ENCODE measurements at regions not wholly inside any gene's neighbourhood (a gene's known extent, or its start where the extent isn't known, plus 50 kb on each side); places are given as distances from the start of the nearest gene placed in this dataset.

GRCh38 chr19:24000656-24001055 lies 86.0 kb downstream of the ZNF726 start:
- peaks cover 10% of the 10 kb centered on the region for H3K27me3 Mint-ChIP-seq (ENCODE audit: insufficient read depth, low read depth, poor library complexity)
- ATAC-seq = no peak
- no peak for DNase-seq (ENCODE audit: low spot score)
- Histone ChIP-seq H3K4me1 (ENCODE audit: insufficient read depth) (no peaks in the 10 kb centered on the region), H3K4me3 (no peak overlapping the region), H3K9me2 (ENCODE audit: insufficient read depth) (no peaks in the 10 kb centered on the region), H3K4me2 (no peak overlapping the region), H3K27ac (ENCODE audit: low read depth) (no peak overlapping the region), H3K27me3 (ENCODE audit: insufficient read depth) (no peaks in the 10 kb centered on the region), H4K20me1 (replicated peaks; ENCODE audit: insufficient read depth) (no peaks in the 10 kb centered on the region), H3K36me3 (ENCODE audit: insufficient read depth) (no peaks in the 10 kb centered on the region), H3K79me2 (replicated peaks; ENCODE audit: insufficient read depth) (no peaks in the 10 kb centered on the region), H2AFZ (no peak overlapping the region), H3F3A (replicated peaks; ENCODE audit: low read depth) (no peaks in the 10 kb centered on the region)
- no peak overlapping the region for H3K4me3 Mint-ChIP-seq
- TF ChIP-seq NANOG (IDR thresholded peaks at IDR 0.05; ENCODE audit: borderline replicate concordance) (no peak), POLR2AphosphoS5 (IDR thresholded peaks at IDR 0.05; ENCODE audit: low read depth) (no peak), EZH2 (IDR thresholded peaks at IDR 0.05; ENCODE audit: low read depth, unreplicated experiment) (no peak), CTCF (conservative IDR thresholded peaks at IDR 0.05; ENCODE audit: low read depth in 2 of 2) (no peak), JUNB (IDR thresholded peaks at IDR 0.05; ENCODE audit: unreplicated experiment) (no peak)
- no peak overlapping the region for H3K27ac Mint-ChIP-seq
- H3K36me3 Mint-ChIP-seq (ENCODE audit: low read depth) = peaks cover 40% of the 10 kb centered on the region
- peaks cover 91% of the 10 kb centered on the region for H3K9me3 Mint-ChIP-seq
- H3K4me1 Mint-ChIP-seq = no peaks in the 10 kb centered on the region

DNA sequence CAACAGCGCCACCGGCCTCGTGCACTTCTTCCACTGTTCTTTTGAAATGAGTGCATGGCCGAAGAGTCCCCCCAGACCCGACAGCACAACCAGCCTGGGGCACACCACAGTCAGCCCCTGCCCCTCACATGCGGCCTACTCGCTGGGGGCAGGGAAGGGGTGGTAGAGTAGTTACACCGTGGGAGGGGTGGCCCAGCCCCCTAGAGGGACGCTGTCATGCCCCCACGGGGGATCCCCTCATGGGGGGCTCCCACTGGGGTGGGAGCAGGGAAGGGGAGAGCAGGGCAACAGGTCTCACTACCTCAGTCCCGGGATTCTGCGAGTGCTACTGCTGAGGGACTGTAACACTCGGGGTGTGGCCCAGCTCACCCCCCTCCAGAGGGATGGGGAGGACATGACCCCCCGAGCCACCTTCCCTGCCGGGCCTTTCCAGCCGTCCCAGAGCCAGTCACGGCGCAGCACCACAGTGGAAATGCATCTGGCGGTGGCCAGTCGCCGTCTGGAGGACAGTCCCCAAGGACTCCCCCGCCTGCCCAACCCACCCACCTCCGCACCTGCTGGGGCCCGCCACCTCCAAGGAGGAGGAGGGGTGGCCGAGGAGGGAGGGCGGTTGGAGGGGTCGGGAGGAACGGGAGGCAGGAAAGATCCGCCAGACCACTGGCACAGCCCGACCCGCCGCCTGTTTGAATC lies 84.6 kb upstream of the ZNF254 start:
- Mint-ChIP-seq H3K27ac (no peak overlapping the region), H3K36me3 (ENCODE audit: low read depth) (peaks cover 26% of the 10 kb centered on the region), H3K9me3 (peaks cover 88% of the 10 kb centered on the region), H3K4me1 (no peaks in the 10 kb centered on the region), H3K27me3 (ENCODE audit: insufficient read depth, low read depth, poor library complexity) (peaks cover 8% of the 10 kb centered on the region), H3K4me3 (no peak overlapping the region)
- H4K20me1 ChIP-seq (replicated peaks; ENCODE audit: insufficient read depth) = no peaks in the 10 kb centered on the region
- no peaks in the 10 kb centered on the region for H3K79me2 ChIP-seq (replicated peaks; ENCODE audit: insufficient read depth)
- no peak for ATAC-seq
- no peaks in the 10 kb centered on the region for H3K9me2 ChIP-seq (ENCODE audit: insufficient read depth)
- no peaks in the 10 kb centered on the region for H3F3A ChIP-seq (replicated peaks; ENCODE audit: low read depth)
- no peaks in the 10 kb centered on the region for H3K27me3 ChIP-seq (ENCODE audit: insufficient read depth)
- no peak overlapping the region for H2AFZ ChIP-seq
- no peak overlapping the region for H3K4me3 ChIP-seq
- H3K36me3 ChIP-seq (ENCODE audit: insufficient read depth) = no peaks in the 10 kb centered on the region
- H3K27ac ChIP-seq (ENCODE audit: low read depth) = no peak overlapping the region
- H3K4me2 ChIP-seq = no peak overlapping the region
- DNase-seq (ENCODE audit: low spot score) = no peak
- H3K4me1 ChIP-seq (ENCODE audit: insufficient read depth) = no peaks in the 10 kb centered on the region
- TF ChIP-seq REST (IDR thresholded peaks at IDR 0.05; ENCODE audit: unreplicated experiment) (no peak), STAT1 (IDR thresholded peaks at IDR 0.05; ENCODE audit: unreplicated experiment) (no peak), ZNF114 (CRISPR knock-in tag; IDR thresholded peaks at IDR 0.05) (no peak), EZH2phosphoT487 (IDR thresholded peaks at IDR 0.05; ENCODE audit: unreplicated experiment) (no peak)
- TF ChIP-seq, protein P1, sequence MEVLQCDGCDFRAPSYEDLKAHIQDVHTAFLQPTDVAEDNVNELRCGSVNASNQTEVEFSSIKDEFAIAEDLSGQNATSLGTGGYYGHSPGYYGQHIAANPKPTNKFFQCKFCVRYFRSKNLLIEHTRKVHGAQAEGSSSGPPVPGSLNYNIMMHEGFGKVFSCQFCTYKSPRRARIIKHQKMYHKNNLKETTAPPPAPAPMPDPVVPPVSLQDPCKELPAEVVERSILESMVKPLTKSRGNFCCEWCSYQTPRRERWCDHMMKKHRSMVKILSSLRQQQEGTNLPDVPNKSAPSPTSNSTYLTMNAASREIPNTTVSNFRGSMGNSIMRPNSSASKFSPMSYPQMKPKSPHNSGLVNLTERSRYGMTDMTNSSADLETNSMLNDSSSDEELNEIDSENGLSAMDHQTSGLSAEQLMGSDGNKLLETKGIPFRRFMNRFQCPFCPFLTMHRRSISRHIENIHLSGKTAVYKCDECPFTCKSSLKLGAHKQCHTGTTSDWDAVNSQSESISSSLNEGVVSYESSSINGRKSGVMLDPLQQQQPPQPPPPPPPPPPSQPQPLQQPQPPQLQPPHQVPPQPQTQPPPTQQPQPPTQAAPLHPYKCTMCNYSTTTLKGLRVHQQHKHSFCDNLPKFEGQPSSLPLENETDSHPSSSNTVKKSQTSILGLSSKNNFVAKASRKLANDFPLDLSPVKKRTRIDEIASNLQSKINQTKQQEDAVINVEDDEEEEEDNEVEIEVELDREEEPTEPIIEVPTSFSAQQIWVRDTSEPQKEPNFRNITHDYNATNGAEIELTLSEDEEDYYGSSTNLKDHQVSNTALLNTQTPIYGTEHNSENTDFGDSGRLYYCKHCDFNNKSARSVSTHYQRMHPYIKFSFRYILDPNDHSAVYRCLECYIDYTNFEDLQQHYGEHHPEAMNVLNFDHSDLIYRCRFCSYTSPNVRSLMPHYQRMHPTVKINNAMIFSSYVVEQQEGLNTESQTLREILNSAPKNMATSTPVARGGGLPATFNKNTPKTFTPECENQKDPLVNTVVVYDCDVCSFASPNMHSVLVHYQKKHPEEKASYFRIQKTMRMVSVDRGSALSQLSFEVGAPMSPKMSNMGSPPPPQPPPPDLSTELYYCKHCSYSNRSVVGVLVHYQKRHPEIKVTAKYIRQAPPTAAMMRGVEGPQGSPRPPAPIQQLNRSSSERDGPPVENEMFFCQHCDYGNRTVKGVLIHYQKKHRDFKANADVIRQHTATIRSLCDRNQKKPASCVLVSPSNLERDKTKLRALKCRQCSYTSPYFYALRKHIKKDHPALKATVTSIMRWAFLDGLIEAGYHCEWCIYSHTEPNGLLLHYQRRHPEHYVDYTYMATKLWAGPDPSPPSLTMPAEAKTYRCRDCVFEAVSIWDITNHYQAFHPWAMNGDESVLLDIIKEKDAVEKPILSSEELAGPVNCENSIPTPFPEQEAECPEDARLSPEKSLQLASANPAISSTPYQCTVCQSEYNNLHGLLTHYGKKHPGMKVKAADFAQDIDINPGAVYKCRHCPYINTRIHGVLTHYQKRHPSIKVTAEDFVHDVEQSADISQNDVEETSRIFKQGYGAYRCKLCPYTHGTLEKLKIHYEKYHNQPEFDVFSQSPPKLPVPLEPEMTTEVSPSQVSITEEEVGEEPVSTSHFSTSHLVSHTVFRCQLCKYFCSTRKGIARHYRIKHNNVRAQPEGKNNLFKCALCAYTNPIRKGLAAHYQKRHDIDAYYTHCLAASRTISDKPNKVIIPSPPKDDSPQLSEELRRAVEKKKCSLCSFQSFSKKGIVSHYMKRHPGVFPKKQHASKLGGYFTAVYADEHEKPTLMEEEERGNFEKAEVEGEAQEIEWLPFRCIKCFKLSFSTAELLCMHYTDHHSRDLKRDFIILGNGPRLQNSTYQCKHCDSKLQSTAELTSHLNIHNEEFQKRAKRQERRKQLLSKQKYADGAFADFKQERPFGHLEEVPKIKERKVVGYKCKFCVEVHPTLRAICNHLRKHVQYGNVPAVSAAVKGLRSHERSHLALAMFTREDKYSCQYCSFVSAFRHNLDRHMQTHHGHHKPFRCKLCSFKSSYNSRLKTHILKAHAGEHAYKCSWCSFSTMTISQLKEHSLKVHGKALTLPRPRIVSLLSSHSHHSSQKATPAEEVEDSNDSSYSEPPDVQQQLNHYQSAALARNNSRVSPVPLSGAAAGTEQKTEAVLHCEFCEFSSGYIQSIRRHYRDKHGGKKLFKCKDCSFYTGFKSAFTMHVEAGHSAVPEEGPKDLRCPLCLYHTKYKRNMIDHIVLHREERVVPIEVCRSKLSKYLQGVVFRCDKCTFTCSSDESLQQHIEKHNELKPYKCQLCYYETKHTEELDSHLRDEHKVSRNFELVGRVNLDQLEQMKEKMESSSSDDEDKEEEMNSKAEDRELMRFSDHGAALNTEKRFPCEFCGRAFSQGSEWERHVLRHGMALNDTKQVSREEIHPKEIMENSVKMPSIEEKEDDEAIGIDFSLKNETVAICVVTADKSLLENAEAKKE (CRISPR knock-in tag; IDR thresholded peaks at IDR 0.05) = no peak
